Heart right ventricle (tissue), 16 donors: ENCODE measurements at regions not wholly inside any gene's neighbourhood (a gene's known extent, or its start where the extent isn't known, plus 50 kb on each side); places are given as distances from the start of the nearest gene placed in this dataset.

Source experiments
- ATAC-seq, 8 donors: fragments of 200-7000 bp; cut with Tn5 transposase; one replicate each; pipeline ENCODE4 v1.9.1; 2020; ENCODE audit warnings: mild to moderate bottlenecking in 8 of 8, moderate library complexity in 8 of 8, moderate number of reproducible peaks in 1 of 8
- DNase-seq, 2 donors: peaks; one replicate each; pipeline ENCODE4 v3.0.0-alpha.2; 2020
- H3K27ac ChIP-seq, 10 donors: fragments of 200-600 bp; sonication (generic) in 2 of 10; one replicate each; pipeline versions ENCODE4 v1.5.0 to v1.8.0; 2020 to 2022; ENCODE audit warnings: mild to moderate bottlenecking in 3 of 10
- H3K27me3 ChIP-seq, 7 donors: fragments of 200-600 bp; one replicate each; pipeline ENCODE4 v1.8.0; 2021 to 2022; ENCODE audit warnings: mild to moderate bottlenecking in 2 of 7
- H3K36me3 ChIP-seq, 9 donors: fragments of 200-600 bp; sonication (generic) in 1 of 9; one replicate each; pipeline versions ENCODE4 v1.5.0 to v1.8.0; 2020 to 2022; ENCODE audit warnings: mild to moderate bottlenecking in 2 of 9
- H3K4me1 ChIP-seq, 9 donors: fragments of 200-600 bp; sonication (generic) in 1 of 9; one replicate each; pipeline versions ENCODE4 v1.5.0 to v1.8.0; 2020 to 2022; ENCODE audit warnings: mild to moderate bottlenecking in 4 of 9
- H3K4me3 ChIP-seq, 10 donors: fragments of 200-600 bp; sonication (generic) in 2 of 10; one replicate each; pipeline versions ENCODE4 v1.5.0 to v1.8.0; 2020 to 2022; ENCODE audit warnings: mild to moderate bottlenecking in 7 of 10, moderate library complexity in 2 of 10
- H3K9me3 ChIP-seq, 11 donors: fragments of 200-600 bp in 10 of 11; sonication (generic) in 2 of 11; one replicate each; pipeline versions ENCODE4 v1.5.0 to v1.8.0; 2013 to 2022; ENCODE audit warnings: mild to moderate bottlenecking in 2 of 11, control low read depth in 1 of 11, moderate library complexity in 1 of 11
- whole genome bisulfite sequencing, 2 donors: extraction: QIAGEN DNeasy Blood & Tissue Kit; methylation state at CpG; one replicate each; pipeline ENCODE4 v1.1.7; 2013; ENCODE audit warnings: inconsistent platforms in 1 of 2; 5-methylcytosine and 5-hydroxymethylcytosine counted together
- intact Hi-C, 10 donors: fragments of 100-400 bp; cut with DNase I; formaldehyde crosslinking; loops; one replicate each; pipeline versions ENCODE4 v1.11.1 to v1.14.2; 2022
- TF ChIP-seq, protein P1 (sequence below), 9 donors: fragments of 200-600 bp; sonication (generic) in 2 of 9; IDR thresholded peaks; one replicate each; pipeline versions ENCODE4 v1.5.0 to v1.8.0; 2021 to 2022; ENCODE audit warnings: antibody characterized with exemption in 9 of 9, mild to moderate bottlenecking in 5 of 9, moderate library complexity in 1 of 9
- donor health status: Arrhythmogenic right ventricular cardiomyopathy.
- donor health status: ischemic (EF 13 %, LVEDD 7.1; RV severe dilation, severe dysfunction).
- donor health status: healthy with polysubstance abuse.
- donor health status: DM: no; HTN: yes; CAD: no.
- donor health status: DM: no; HTN: no; CAD: no.
- donor health status: ischemic (EF 25% LVEDD 6.9; RV normal size, moderate dysfunction).
- donor health status: ischemic (EF 25% LVEDD 5.7; RV mildly dilated, moderate dysfunction).
- donor health status: healthy.
- donor health status: DM: yes; HTN: yes; CAD: no.
- donor health status: Ischemic cardiomyopathy.
- donor health status: ischemic (EF 35%, LVEDD 5.7; RV mildly dilated, moderate dysfunction).
- donor health status: nonischemic (EF 11% LVEDD 7.7; RV severe dilation, severe dysfunction).
- donor health status: DM: yes; HTN: yes; CAD: no.
- donor health status: PGD.
- donor health status: ischemic (EF 29% LVEDD 5.4; RV normal size, mild dysfunction).
- donor health status: nonischemic (EF 23%, LVEDD 6.1; RV moderate dilation, normal function).

DNA sequence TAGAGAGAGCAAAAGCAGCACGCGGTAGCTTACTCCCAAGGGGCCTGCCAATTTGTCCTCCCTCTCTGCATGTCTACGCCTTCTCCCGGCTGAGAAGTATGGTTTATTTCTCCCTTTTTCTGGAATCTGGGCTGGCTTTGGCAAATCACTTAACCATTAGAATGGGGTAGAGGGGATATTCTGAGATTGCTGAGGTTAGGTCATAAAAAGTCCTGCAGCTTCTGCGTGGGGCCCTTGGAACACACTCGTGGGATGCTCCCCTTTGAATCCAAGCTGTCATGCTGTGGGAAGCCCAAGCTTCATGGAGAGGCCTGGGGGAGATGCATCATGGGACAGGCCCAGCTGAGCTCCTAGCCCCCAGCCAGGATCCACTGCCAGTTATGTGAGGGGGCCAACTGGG, 403.6 kb upstream of the MAF start:
- WGBS, 2 donors, result 91 to 92% methylated on average over 6 of the region's 6 CpGs

DNA sequence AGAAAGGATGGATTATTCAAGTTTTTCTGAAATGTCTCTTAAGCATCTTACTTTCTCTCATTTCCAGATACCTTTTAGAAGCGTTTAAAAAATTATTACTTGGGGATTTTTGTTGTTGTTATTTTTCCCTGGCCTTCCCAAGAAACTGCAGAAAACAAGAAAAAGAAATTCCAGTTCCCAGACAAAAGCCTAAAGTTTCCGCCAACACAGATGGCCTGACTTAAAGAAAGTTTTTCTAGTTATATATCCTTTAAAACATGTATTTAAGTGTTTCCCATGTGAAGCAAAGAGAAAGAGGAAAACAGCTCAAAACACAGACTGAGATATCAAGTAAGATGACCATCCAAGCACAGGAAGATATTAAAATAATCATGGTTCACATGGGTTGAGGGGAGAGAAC, 401.7 kb upstream of the MAF start:
- intact Hi-C loops, result no loop called here
- TF ChIP-seq, protein P1, sequence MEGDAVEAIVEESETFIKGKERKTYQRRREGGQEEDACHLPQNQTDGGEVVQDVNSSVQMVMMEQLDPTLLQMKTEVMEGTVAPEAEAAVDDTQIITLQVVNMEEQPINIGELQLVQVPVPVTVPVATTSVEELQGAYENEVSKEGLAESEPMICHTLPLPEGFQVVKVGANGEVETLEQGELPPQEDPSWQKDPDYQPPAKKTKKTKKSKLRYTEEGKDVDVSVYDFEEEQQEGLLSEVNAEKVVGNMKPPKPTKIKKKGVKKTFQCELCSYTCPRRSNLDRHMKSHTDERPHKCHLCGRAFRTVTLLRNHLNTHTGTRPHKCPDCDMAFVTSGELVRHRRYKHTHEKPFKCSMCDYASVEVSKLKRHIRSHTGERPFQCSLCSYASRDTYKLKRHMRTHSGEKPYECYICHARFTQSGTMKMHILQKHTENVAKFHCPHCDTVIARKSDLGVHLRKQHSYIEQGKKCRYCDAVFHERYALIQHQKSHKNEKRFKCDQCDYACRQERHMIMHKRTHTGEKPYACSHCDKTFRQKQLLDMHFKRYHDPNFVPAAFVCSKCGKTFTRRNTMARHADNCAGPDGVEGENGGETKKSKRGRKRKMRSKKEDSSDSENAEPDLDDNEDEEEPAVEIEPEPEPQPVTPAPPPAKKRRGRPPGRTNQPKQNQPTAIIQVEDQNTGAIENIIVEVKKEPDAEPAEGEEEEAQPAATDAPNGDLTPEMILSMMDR (IDR thresholded peaks at IDR 0.05), result no peak
- Histone ChIP-seq H3K27ac (no peak overlapping the region), H3K27me3 (peaks cover 0 to 5% (median 0%) of the 10 kb centered on the region in 7 donors), H3K4me1 (peaks cover 0 to 6% (median 0%) of the 10 kb centered on the region in 9 donors), H3K4me3 (no peak overlapping the region), H3K9me3 (peaks cover 0 to 4% (median 0%) of the 10 kb centered on the region in 11 donors), H3K36me3 (no peaks in the 10 kb centered on the region)
- DNase-seq (no peak), ATAC-seq (no peak)
- 91 to 94% methylated on average over 2 of the region's 2 CpGs for WGBS, 2 donors

More for the DNA sequence above, 403.6 kb upstream of the MAF start:
- peaks cover 0 to 4% (median 0%) of the 10 kb centered on the region in 11 donors for H3K9me3 ChIP-seq
- H3K27ac ChIP-seq, result no peak overlapping the region
- peaks cover 0 to 5% (median 0%) of the 10 kb centered on the region in 7 donors for H3K27me3 ChIP-seq
- H3K4me1 ChIP-seq, result peaks cover 0 to 6% (median 0%) of the 10 kb centered on the region in 9 donors
- DNase-seq (no peak), ATAC-seq (no peak)
- H3K36me3 ChIP-seq, result no peaks in the 10 kb centered on the region
- intact Hi-C loops, result no loop called here
- no peak overlapping the region for H3K4me3 ChIP-seq
- TF ChIP-seq, protein P1 (IDR thresholded peaks at IDR 0.05), result no peak

DNA sequence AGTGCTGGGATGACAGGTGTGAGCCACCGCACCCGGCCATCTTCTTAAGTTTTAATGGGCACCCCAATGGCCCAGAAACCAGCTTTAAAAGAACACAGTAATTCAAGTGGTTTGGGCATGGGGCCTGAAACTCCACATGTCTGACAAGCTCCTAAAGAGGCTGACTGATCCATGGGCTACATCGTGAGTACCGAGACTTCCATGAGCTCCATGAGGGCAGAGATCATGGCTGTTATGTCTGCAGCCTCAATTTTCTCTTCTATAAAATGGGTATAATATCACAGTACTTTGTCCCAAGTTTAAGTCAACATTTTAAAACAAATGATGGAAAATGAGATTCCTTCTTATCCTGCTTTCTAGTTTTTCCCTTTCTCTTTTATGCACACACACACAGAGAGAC, 397.6 kb upstream of the MAF start:
- no peaks in the 10 kb centered on the region for H3K4me1 ChIP-seq
- no peak for DNase-seq
- intact Hi-C loops, result no loop called here
- peaks cover 0 to 5% (median 0%) of the 10 kb centered on the region in 7 donors for H3K27me3 ChIP-seq
- no peaks in the 10 kb centered on the region for H3K9me3 ChIP-seq
- no peak overlapping the region for H3K27ac ChIP-seq
- no peak overlapping the region for H3K4me3 ChIP-seq
- TF ChIP-seq, protein P1 (IDR thresholded peaks at IDR 0.05), result no peak
- WGBS, 2 donors, result 97% methylated on average over 4 of the region's 4 CpGs
- no peak for ATAC-seq
- no peaks in the 10 kb centered on the region for H3K36me3 ChIP-seq

DNA sequence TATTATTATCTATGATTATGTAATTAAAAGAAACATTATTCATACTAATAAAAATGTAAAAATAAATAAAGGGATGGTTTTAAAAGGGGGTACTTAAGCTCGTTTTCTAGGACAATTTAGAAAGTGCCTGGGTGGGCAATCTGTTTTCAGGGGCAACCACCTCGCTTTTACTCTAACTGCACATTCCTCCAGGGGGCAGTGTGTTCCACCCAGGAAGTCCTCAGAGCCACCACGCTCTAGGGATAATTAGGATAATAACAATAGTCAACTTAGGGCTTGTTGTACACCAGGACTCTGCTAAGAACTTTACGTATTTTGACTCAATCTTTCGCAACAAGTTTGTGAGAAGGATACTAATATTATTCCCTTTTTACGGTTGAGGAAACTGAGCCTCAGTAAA, 396.7 kb upstream of the MAF start:
- Histone ChIP-seq H3K4me3 (no peak overlapping the region), H3K4me1 (no peaks in the 10 kb centered on the region), H3K27ac (no peak overlapping the region), H3K9me3 (no peaks in the 10 kb centered on the region), H3K36me3 (no peaks in the 10 kb centered on the region), H3K27me3 (peaks cover 0 to 5% (median 0%) of the 10 kb centered on the region in 7 donors)
- ATAC-seq, result no peak
- no peak for DNase-seq
- TF ChIP-seq, protein P1 (IDR thresholded peaks at IDR 0.05), result peak in 7 of 9 donors; percentile 6 to 46 (median 31)
- WGBS, 2 donors, result 71 to 72% methylated on average over 6 of the region's 6 CpGs
- intact Hi-C loops, result no loop called here
